Smooth muscle cell (in vitro differentiated cells): ENCODE measurements at regions not wholly inside any gene's neighbourhood (a gene's known extent, or its start where the extent isn't known, plus 50 kb on each side); places are given as distances from the start of the nearest gene placed in this dataset.
A peak's percentile ranks its signal among the peaks of the same experiment; 100 is the strongest.

Experiments
- DNase-seq: peaks from one replicate; lab custom pipeline; 2025; ENCODE audit not compliant: unreplicated experiment; lab: John Stamatoyannopoulos, UW
- H2AFZ ChIP-seq: fragments of 200-600 bp; sonication (generic); 2 replicates; pipeline ENCODE4 v1.6.0; 2016; ENCODE audit warnings: antibody characterized with exemption, low read depth, mild to moderate bottlenecking
- H3F3A ChIP-seq: fragments of 200-600 bp; sonication (generic); 2 replicates; pipeline ENCODE4 v1.6.0; 2017; ENCODE audit warnings: antibody characterized with exemption, low read depth
- H3K27ac ChIP-seq: fragments of 200-600 bp; sonication (generic); 2 replicates; pipeline ENCODE4 v1.5.1; 2016; ENCODE audit warnings: low read depth, mild to moderate bottlenecking
- H3K27me3 ChIP-seq: fragments of 200-600 bp; sonication (generic); 2 replicates; pipeline ENCODE4 v1.6.1; 2016; ENCODE audit warnings: low read depth, mild to moderate bottlenecking
- H3K36me3 ChIP-seq: fragments of 200-600 bp; sonication (generic); 2 replicates; pipeline ENCODE4 v1.5.1; 2016; ENCODE audit warnings: low read depth
- H3K4me1 ChIP-seq: fragments of 200-600 bp; sonication (generic); 2 replicates; pipeline ENCODE4 v1.5.1; 2016; ENCODE audit warnings: low read depth
- H3K4me2 ChIP-seq: fragments of 200-600 bp; sonication (generic); 2 replicates; pipeline ENCODE4 v1.6.0; 2016; ENCODE audit warnings: mild to moderate bottlenecking
- H3K4me3 ChIP-seq: fragments of 200-600 bp; sonication (generic); 2 replicates; pipeline ENCODE4 v1.5.1; 2016; ENCODE audit warnings: mild to moderate bottlenecking
- H3K79me2 ChIP-seq: fragments of 200-600 bp; sonication (generic); 2 replicates; pipeline ENCODE4 v1.6.0; 2016; ENCODE audit warnings: low read depth, mild to moderate bottlenecking
- H3K9ac ChIP-seq: fragments of 200-600 bp; sonication (generic); 2 replicates; pipeline ENCODE4 v1.6.0; 2016; ENCODE audit warnings: low read depth
- H3K9me3 ChIP-seq: fragments of 200-600 bp; sonication (generic); replicated peaks from 2 replicates; pipeline ENCODE4 v1.5.1; 2016; ENCODE audit warnings: low read depth
- H4K20me1 ChIP-seq: fragments of 200-600 bp; sonication (generic); 2 replicates; pipeline ENCODE4 v1.6.0; 2016; ENCODE audit warnings: low read depth
- WGBS: methylation state at CpG from one replicate; pipeline ENCODE4 v1.1.7; 2016; ENCODE audit warnings: low lambda C conversion rate; 5-methylcytosine and 5-hydroxymethylcytosine counted together
- TF ChIP-seq, protein P1 (sequence below): fragments of 200-600 bp; sonication (generic); IDR thresholded peaks from 2 replicates; pipeline ENCODE4 v1.5.1; 2017; ENCODE audit warnings: borderline replicate concordance, mild to moderate bottlenecking, antibody characterized with exemption; ENCODE audit not compliant: insufficient read depth, poor library complexity, severe bottlenecking

DNA sequence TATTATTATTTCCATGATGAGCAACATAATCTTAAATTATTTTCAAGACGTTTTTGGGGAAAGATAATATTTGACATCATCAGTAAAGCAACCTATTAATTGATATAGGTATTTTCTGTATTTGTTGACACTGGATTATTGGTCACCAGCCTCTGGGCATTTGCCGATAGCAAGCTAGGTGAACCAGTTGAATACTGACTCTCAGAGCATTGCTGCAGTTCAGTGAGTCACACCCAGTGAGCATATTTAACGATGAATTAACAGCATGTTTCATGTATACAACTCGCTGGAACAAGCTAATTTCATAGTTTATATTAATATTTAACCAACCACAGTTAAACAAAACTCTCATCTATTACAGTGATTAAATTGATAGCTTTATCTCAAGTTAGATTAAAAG is 1006.0 kb upstream of the DIAPH2 start:
- TF ChIP-seq, protein P1, sequence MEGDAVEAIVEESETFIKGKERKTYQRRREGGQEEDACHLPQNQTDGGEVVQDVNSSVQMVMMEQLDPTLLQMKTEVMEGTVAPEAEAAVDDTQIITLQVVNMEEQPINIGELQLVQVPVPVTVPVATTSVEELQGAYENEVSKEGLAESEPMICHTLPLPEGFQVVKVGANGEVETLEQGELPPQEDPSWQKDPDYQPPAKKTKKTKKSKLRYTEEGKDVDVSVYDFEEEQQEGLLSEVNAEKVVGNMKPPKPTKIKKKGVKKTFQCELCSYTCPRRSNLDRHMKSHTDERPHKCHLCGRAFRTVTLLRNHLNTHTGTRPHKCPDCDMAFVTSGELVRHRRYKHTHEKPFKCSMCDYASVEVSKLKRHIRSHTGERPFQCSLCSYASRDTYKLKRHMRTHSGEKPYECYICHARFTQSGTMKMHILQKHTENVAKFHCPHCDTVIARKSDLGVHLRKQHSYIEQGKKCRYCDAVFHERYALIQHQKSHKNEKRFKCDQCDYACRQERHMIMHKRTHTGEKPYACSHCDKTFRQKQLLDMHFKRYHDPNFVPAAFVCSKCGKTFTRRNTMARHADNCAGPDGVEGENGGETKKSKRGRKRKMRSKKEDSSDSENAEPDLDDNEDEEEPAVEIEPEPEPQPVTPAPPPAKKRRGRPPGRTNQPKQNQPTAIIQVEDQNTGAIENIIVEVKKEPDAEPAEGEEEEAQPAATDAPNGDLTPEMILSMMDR = no peak
- Histone ChIP-seq H3K27ac (no peak overlapping the region), H3K4me3 (no peak overlapping the region), H3K4me2 (no peak overlapping the region), H3K36me3 (no peaks in the 10 kb centered on the region), H3K9me3 (no peaks in the 10 kb centered on the region), H3K79me2 (no peaks in the 10 kb centered on the region), H4K20me1 (no peaks in the 10 kb centered on the region), H3K27me3 (no peaks in the 10 kb centered on the region), H3K4me1 (peaks cover 7% of the 10 kb centered on the region), H3K9ac (no peak overlapping the region), H2AFZ (no peak overlapping the region), H3F3A (no peaks in the 10 kb centered on the region)
- WGBS = 68% methylated on average over 4 of the region's 4 CpGs
- no peak for DNase-seq

DNA sequence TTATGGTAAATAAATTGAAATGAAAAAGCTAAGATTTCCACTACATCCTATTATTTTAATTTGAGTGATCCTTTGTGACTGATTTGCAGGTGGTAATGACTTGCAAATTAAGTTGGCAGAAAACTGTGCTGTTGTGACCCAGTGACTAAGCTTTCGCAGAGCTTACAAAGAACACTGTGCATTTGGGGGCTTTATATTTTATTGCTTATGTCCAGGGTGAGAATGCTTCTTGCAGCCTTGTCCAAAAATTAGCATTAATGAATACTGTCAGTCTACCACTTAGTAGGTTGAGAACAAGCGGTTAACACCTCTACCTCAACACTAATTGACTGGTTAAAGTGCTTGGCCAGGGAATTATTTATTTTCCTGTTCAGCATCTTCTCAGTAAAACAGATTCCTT is 991.3 kb upstream of the DIAPH2 start:
- no peaks in the 10 kb centered on the region for H3K36me3 ChIP-seq
- H3K79me2 ChIP-seq = no peaks in the 10 kb centered on the region
- H3K4me1 ChIP-seq = peaks cover 4% of the 10 kb centered on the region
- peak overlapping the region; percentile 86 for H2AFZ ChIP-seq
- H3F3A ChIP-seq = no peaks in the 10 kb centered on the region
- TF ChIP-seq, protein P1 = no peak
- no peak overlapping the region for H3K27ac ChIP-seq
- no peak overlapping the region for H3K9ac ChIP-seq
- no peak for DNase-seq
- 75% methylated on average over 2 of the region's 2 CpGs for WGBS
- no peaks in the 10 kb centered on the region for H4K20me1 ChIP-seq
- no peak overlapping the region for H3K4me3 ChIP-seq
- peak overlapping the region; percentile 61 for H3K4me2 ChIP-seq
- no peaks in the 10 kb centered on the region for H3K9me3 ChIP-seq
- H3K27me3 ChIP-seq = no peaks in the 10 kb centered on the region

DNA sequence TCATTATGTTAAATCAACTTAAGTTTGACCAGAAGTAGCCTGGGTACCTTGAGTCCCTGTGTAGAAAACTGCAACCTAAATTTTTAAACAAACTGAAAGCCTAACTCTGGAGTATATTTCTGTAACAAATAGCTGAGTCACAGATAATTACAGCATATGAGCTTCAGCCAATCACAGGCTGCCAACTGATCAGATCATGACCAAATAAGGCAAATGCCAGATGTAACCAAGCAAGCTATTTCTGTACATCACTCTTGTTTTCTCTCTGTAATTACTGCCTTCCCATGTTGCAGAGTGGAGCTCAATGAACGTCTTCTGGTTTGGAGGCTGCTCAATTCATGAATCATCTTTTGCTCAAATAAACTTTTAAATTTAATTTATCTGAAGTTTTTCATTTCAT is 980.9 kb upstream of the DIAPH2 start:
- H4K20me1 ChIP-seq = no peaks in the 10 kb centered on the region
- DNase-seq = no peak
- WGBS = 68% methylated on average over 1 of the region's 1 CpG

DNA sequence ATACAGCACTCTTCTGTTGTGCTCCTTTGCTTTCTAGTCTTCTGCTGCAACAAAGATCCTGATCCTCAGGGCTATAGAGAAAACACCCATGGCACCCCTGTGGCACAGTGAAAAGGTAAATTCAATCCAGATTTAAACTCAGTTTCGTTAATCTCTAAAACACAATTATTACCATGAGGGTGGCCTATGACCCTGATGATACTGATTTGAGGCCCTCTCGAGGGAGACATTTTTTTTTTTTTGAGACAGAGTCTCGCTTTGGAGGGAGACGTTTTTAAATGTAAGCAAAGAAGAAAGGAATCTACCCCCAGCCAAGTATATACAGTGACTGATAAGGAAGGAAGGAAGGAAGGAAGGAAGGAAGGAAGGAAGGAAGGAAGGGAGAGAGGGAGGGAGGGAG is 967.8 kb upstream of the DIAPH2 start:
- Histone ChIP-seq H3K79me2 (no peaks in the 10 kb centered on the region), H4K20me1 (no peaks in the 10 kb centered on the region), H3K27ac (no peak overlapping the region), H2AFZ (no peak overlapping the region), H3K4me1 (no peaks in the 10 kb centered on the region), H3F3A (no peaks in the 10 kb centered on the region), H3K27me3 (no peaks in the 10 kb centered on the region), H3K9me3 (no peaks in the 10 kb centered on the region), H3K4me2 (no peak overlapping the region), H3K4me3 (no peak overlapping the region), H3K9ac (no peak overlapping the region), H3K36me3 (no peaks in the 10 kb centered on the region)
- WGBS = 87% methylated on average over 4 of the region's 4 CpGs
- TF ChIP-seq, protein P1 = no peak
- no peak for DNase-seq

More for the DNA sequence above, 980.9 kb upstream of the DIAPH2 start:
- no peaks in the 10 kb centered on the region for H3K9me3 ChIP-seq
- no peak overlapping the region for H3K9ac ChIP-seq
- no peak overlapping the region for H3K4me2 ChIP-seq
- H3K27ac ChIP-seq = no peak overlapping the region
- H3K4me3 ChIP-seq = no peak overlapping the region
- no peaks in the 10 kb centered on the region for H3K27me3 ChIP-seq
- TF ChIP-seq, protein P1 = no peak
- H3K4me1 ChIP-seq = no peaks in the 10 kb centered on the region
- H3K36me3 ChIP-seq = no peaks in the 10 kb centered on the region
- H3K79me2 ChIP-seq = no peaks in the 10 kb centered on the region
- no peaks in the 10 kb centered on the region for H3F3A ChIP-seq
- H2AFZ ChIP-seq = no peak overlapping the region
